NT2/D1 (cell line): ENCODE measurements at regions not wholly inside any gene's neighbourhood (a gene's known extent, or its start where the extent isn't known, plus 50 kb on each side); places are given as distances from the start of the nearest gene placed in this dataset.

Experiments
- SUZ12 ChIP-seq: IDR thresholded peaks from 2 replicates; pipeline ENCODE4 v1.6.1; 2011; ENCODE audit not compliant: insufficient read length, insufficient read depth; ENCODE audit errors: extremely low read depth
- YY1 ChIP-seq: IDR thresholded peaks from 2 replicates; pipeline ENCODE4 v1.6.1; 2011; ENCODE audit not compliant: insufficient read length, insufficient read depth

- TF ChIP-seq YY1 (no peak), SUZ12 (no peak)
Measured at GRCh38 chrX:87755493-87755892, 237.9 kb downstream of the KLHL4 start.
